ENCODE measurements at regions not wholly inside any gene's neighbourhood (a gene's known extent, or its start where the extent isn't known, plus 50 kb on each side); places are given as distances from the start of the nearest gene placed in this dataset.
"Not testable (repeated sequence)": the region's sequence is repeated elsewhere in the genome, so short reads cannot be mapped to it uniquely, and the experiment has no call there.

GRCh38 chr3:17812328-17812727, 69.9 kb upstream of the TBC1D5 start:
- not testable (repeated sequence) for H3K4ac ChIP-seq (ENCODE audit: low read depth, low read length); H3K4me3 Mint-ChIP-seq; H2BK5ac ChIP-seq (ENCODE audit: insufficient read length, low read length); H3K27me3 Mint-ChIP-seq (ENCODE audit: low read depth); H4K91ac ChIP-seq (ENCODE audit: insufficient read length, low read depth, low read length); H3K23ac ChIP-seq (ENCODE audit: insufficient read length, low read depth, low read length); H4K20me1 ChIP-seq (ENCODE audit: control insufficient read depth, insufficient read depth, insufficient read length); H3K18ac ChIP-seq (ENCODE audit: insufficient read length, low read depth, low read length); H3K4me1 Mint-ChIP-seq; H4K5ac ChIP-seq (ENCODE audit: insufficient read length, low read depth, low read length); H4K8ac ChIP-seq (replicated peaks; ENCODE audit: insufficient read length, low read depth, low read length); H3K14ac ChIP-seq (ENCODE audit: insufficient read depth, low read length); H2BK12ac ChIP-seq (ENCODE audit: insufficient read length, low read depth, low read length); H2BK120ac ChIP-seq (ENCODE audit: low read depth, low read length, poor library complexity, severe bottlenecking); H3K27ac Mint-ChIP-seq; H3K4me2 ChIP-seq (ENCODE audit: insufficient read depth, insufficient read length, low read length); H3K27ac ChIP-seq (ENCODE audit: insufficient read length, low read depth, low read length); H3T11ph ChIP-seq (ENCODE audit: low read length); H2AK5ac ChIP-seq (ENCODE audit: insufficient read length, low read length); H3K4me1 ChIP-seq (ENCODE audit: insufficient read depth, low read length); H2BK20ac ChIP-seq (ENCODE audit: low read depth, low read length, poor library complexity, severe bottlenecking); H3K56ac ChIP-seq (ENCODE audit: insufficient read length, low read depth, low read length); H3K9me3 ChIP-seq (ENCODE audit: control insufficient read depth, low read depth, low read length); H3K9me3 Mint-ChIP-seq; H2AFZ ChIP-seq (ENCODE audit: low read length); H2BK15ac ChIP-seq (ENCODE audit: low read depth, low read length); H3K23me2 ChIP-seq (ENCODE audit: insufficient read length, low read depth, low read length, poor library complexity, severe bottlenecking); H3K27me3 ChIP-seq (ENCODE audit: insufficient read depth, low read length); H3K9ac ChIP-seq (ENCODE audit: extremely low read depth, insufficient read length, low read length); H3K36me3 Mint-ChIP-seq (ENCODE audit: insufficient read depth in 1 of 3, low read depth in 3 of 3); DNase-seq; H3K79me1 ChIP-seq (ENCODE audit: insufficient read depth, low read depth, low read length, poor library complexity, severe bottlenecking); H3K79me2 ChIP-seq (ENCODE audit: insufficient read depth, low read length)
- no CpG with 5 or more reads among the region's 7 CpGs for WGBS (ENCODE audit: extremely low coverage, insufficient read length, low lambda C conversion rate)
